PC-3 (cell line): ENCODE measurements at regions not wholly inside any gene's neighbourhood (a gene's known extent, or its start where the extent isn't known, plus 50 kb on each side); places are given as distances from the start of the nearest gene placed in this dataset.

Experiments used
- EZH2 ChIP-seq: fragments of 300-600 bp; sonication (generic); IDR thresholded peaks from one replicate; pipeline ENCODE4 v1.6.1; 2017; ENCODE audit warnings: antibody characterized with exemption, mild to moderate bottlenecking, low read length; ENCODE audit not compliant: unreplicated experiment
- EZH2phosphoT487 ChIP-seq: fragments of 300-600 bp; sonication (generic); IDR thresholded peaks from 2 replicates; pipeline ENCODE4 v1.6.1; 2018; ENCODE audit warnings: mild to moderate bottlenecking, antibody characterized with exemption, low read length, borderline replicate concordance
- TF ChIP-seq, protein P1 (sequence below): fragments of 300-600 bp; sonication (generic); conservative IDR thresholded peaks from 2 replicates; pipeline ENCODE4 v1.5.1; 2017; ENCODE audit warnings: antibody characterized with exemption, low read depth, mild to moderate bottlenecking, low read length

DNA sequence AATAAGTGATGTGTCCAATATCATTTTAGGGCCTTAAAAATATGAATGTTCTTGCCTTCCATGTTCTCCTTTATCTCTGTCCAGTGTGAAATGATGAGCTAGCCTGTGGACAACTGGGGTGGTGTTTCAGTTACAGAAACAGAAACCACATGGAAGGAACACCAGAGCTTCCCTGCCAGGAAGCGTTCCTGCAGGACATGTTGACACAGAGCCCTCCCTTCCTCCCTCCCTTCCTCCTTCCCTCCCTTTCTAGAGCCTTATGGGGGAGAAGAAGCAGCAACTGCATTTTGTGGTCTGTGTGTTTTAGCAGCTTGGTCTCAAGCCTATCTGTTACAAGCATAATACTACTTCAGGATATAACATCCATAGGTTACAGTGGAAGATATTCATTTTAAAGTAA is 539.7 kb upstream of the NETO1 start:
- TF ChIP-seq, protein P1, sequence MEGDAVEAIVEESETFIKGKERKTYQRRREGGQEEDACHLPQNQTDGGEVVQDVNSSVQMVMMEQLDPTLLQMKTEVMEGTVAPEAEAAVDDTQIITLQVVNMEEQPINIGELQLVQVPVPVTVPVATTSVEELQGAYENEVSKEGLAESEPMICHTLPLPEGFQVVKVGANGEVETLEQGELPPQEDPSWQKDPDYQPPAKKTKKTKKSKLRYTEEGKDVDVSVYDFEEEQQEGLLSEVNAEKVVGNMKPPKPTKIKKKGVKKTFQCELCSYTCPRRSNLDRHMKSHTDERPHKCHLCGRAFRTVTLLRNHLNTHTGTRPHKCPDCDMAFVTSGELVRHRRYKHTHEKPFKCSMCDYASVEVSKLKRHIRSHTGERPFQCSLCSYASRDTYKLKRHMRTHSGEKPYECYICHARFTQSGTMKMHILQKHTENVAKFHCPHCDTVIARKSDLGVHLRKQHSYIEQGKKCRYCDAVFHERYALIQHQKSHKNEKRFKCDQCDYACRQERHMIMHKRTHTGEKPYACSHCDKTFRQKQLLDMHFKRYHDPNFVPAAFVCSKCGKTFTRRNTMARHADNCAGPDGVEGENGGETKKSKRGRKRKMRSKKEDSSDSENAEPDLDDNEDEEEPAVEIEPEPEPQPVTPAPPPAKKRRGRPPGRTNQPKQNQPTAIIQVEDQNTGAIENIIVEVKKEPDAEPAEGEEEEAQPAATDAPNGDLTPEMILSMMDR = no peak
- no peak for TF ChIP-seq EZH2
- no peak for TF ChIP-seq EZH2phosphoT487
